Mesodermal cell (in vitro differentiated cells): ENCODE measurements at regions not wholly inside any gene's neighbourhood (a gene's known extent, or its start where the extent isn't known, plus 50 kb on each side); places are given as distances from the start of the nearest gene placed in this dataset.

Experiments
- H3K27ac ChIP-seq: 2 replicates; pipeline ENCODE4 v1.7.0; 2013; ENCODE audit warnings: mild to moderate bottlenecking, low read depth, low read length, moderate library complexity; ENCODE audit not compliant: severe bottlenecking
- H3K36me3 ChIP-seq: 2 replicates; pipeline ENCODE4 v1.7.1; 2013; ENCODE audit warnings: mild to moderate bottlenecking, low read length, moderate library complexity; ENCODE audit not compliant: control insufficient read depth, insufficient read depth
- H3K4me1 ChIP-seq: one replicate; pipeline ENCODE4 v1.7.1; 2013; ENCODE audit warnings: mild to moderate bottlenecking, low read length; ENCODE audit not compliant: insufficient read depth, control insufficient read depth, poor library complexity, severe bottlenecking
- H3K4me3 ChIP-seq: 2 replicates; pipeline ENCODE4 v1.7.0; 2013; ENCODE audit warnings: low read length, control low read depth, mild to moderate bottlenecking; ENCODE audit not compliant: insufficient read depth, poor library complexity, severe bottlenecking; ENCODE audit errors: extremely low read depth
- H3K9me3 ChIP-seq: 2 replicates; pipeline ENCODE4 v1.7.1; 2013; ENCODE audit warnings: mild to moderate bottlenecking, low read length, moderate library complexity; ENCODE audit not compliant: control insufficient read depth
- WGBS, 2 experiments: methylation state at CpG; one replicate each; pipeline ENCODE4 v1.1.5; 2013; ENCODE audit warnings: missing lambda C conversion rate in 2 of 2; ENCODE audit not compliant: insufficient coverage in 2 of 2; 5-methylcytosine and 5-hydroxymethylcytosine counted together

GRCh38 chr15:36499412-36500389 lies 79.7 kb upstream of the CDIN1 start:
- Histone ChIP-seq H3K9me3 (no peaks in the 10 kb centered on the region), H3K4me1 (peaks cover 4% of the 10 kb centered on the region), H3K36me3 (no peaks in the 10 kb centered on the region), H3K27ac (peak overlapping the region; percentile 41), H3K4me3 (no peak overlapping the region)
- 92 to 100% methylated on average over 1 to 3 of the region's 6 CpGs for WGBS, 2 experiments

DNA sequence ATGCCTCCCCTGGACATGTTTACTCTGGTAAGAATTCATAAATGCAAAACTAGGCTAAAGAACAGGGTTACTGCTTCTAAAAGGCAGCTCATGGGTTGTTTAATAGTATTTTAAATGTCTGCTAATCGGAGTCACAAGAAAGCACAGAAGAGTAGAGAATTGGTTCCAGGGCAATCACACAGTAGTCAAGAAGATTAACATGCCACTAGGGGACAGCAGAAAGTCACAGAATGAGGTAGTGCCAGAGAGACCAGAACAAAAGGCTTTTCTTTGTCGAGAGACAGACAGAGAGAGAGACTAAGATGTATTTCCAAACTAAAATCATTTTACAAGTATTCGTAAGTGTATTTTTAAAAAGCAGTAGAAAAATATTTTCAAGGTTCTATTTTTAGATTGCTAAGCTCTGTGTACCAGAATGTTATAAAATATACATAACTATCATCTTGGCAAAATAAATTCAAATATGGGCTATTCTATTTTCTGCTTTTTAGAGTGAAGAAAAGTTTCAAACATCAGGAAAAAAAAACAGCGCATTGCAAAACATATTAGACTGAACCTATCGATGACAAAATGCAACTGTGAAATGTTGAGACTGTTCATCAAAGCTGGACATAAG lies 78.3 kb upstream of the CDIN1 start:
- Histone ChIP-seq H3K27ac (peak overlapping the region; percentile 65), H3K4me3 (no peak overlapping the region), H3K36me3 (no peaks in the 10 kb centered on the region), H3K4me1 (peaks cover 4% of the 10 kb centered on the region), H3K9me3 (no peaks in the 10 kb centered on the region)
- WGBS, 2 experiments: 56 to 63% methylated on average over 3 of the region's 5 CpGs

- Histone ChIP-seq H3K4me1 (peaks cover 4% of the 10 kb centered on the region), H3K27ac (no peak overlapping the region), H3K9me3 (no peaks in the 10 kb centered on the region), H3K36me3 (no peaks in the 10 kb centered on the region), H3K4me3 (no peak overlapping the region)
- 89% methylated on average over 1 of the region's 1 CpG; no CpG with 5 or more reads in 1 of the 2 experiments for WGBS, 2 experiments
Measured at GRCh38 chr15:36502509-36502908, 76.9 kb upstream of the CDIN1 start.

DNA sequence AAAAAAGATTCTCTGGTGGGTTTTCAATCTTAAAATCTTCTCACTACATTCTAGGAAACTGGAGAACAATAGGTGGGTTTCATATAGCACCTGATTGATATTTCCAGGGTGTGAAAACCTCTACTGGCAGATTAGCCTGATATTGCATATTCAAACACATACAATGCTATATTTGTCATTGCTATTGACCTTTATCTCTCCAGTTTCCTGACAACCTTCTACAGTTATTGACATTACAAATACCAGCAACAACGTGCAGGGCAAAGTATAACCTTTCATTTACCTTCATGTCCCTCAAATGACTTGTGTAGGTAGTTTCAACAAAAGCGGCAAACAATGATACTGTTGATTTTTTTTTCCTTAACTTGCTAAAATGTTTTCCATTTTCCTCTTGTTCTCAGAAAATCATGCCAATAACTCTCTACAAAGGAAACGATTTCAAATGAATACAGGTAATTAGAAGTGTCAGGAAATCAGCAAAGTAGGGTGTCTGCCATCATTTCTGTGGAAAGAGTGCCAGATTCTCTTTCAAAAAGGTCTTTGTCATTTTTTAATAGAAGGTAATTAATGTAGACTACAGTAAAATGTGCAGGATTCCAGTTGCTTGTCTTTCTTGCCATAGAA lies 72.6 kb upstream of the CDIN1 start:
- H3K36me3 ChIP-seq: no peaks in the 10 kb centered on the region
- WGBS, 2 experiments: 67% methylated on average over 1 of the region's 3 CpGs; no CpG with 5 or more reads in 1 of the 2 experiments
- no peak overlapping the region for H3K4me3 ChIP-seq
- H3K27ac ChIP-seq: no peak overlapping the region
- no peaks in the 10 kb centered on the region for H3K4me1 ChIP-seq
- no peaks in the 10 kb centered on the region for H3K9me3 ChIP-seq

- H3K4me1 ChIP-seq: no peaks in the 10 kb centered on the region
- H3K36me3 ChIP-seq: no peaks in the 10 kb centered on the region
- 83% methylated on average over 1 of the region's 1 CpG; no CpG with 5 or more reads in 1 of the 2 experiments for WGBS, 2 experiments
- no peaks in the 10 kb centered on the region for H3K9me3 ChIP-seq
- no peak overlapping the region for H3K27ac ChIP-seq
- H3K4me3 ChIP-seq: no peak overlapping the region
Measured at GRCh38 chr15:36507458-36507857, 72.0 kb upstream of the CDIN1 start.

GRCh38 chr15:36511594-36511993 lies 67.8 kb upstream of the CDIN1 start:
- H3K36me3 ChIP-seq: no peaks in the 10 kb centered on the region
- WGBS, 2 experiments: 100% methylated on average over 1 of the region's 3 CpGs; no CpG with 5 or more reads in 1 of the 2 experiments
- no peak overlapping the region for H3K4me3 ChIP-seq
- no peaks in the 10 kb centered on the region for H3K9me3 ChIP-seq
- H3K27ac ChIP-seq: no peak overlapping the region
- H3K4me1 ChIP-seq: no peaks in the 10 kb centered on the region

DNA sequence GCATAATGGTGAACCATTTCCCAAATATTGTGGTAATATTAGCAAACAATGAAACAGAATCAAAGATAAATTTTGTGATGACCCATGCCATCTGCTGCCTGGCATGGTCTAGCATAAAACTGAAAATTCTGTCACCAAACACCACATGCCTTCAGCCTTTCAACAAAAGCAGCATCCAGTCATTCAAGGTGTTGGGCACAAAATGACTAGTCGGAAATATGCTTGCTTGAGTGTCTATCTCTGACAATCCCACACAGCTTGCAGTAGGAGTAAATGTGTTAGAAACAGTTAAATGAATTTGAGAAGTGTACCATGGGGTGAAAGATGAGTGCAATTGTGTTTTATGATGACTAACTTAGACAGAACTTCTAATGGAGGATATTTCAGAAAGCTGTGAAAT lies 61.7 kb upstream of the CDIN1 start:
- WGBS, 2 experiments: 100% methylated on average over 1 of the region's 1 CpG; no CpG with 5 or more reads in 1 of the 2 experiments
- Histone ChIP-seq H3K27ac (no peak overlapping the region), H3K36me3 (no peaks in the 10 kb centered on the region), H3K4me1 (peaks cover 3% of the 10 kb centered on the region), H3K9me3 (no peaks in the 10 kb centered on the region), H3K4me3 (no peak overlapping the region)

GRCh38 chr15:36519067-36519466 lies 60.4 kb upstream of the CDIN1 start:
- Histone ChIP-seq H3K9me3 (no peaks in the 10 kb centered on the region), H3K4me3 (no peak overlapping the region), H3K4me1 (peaks cover 3% of the 10 kb centered on the region), H3K27ac (no peak overlapping the region), H3K36me3 (no peaks in the 10 kb centered on the region)
- 95 to 97% methylated on average over 4 to 6 of the region's 6 CpGs for WGBS, 2 experiments

DNA sequence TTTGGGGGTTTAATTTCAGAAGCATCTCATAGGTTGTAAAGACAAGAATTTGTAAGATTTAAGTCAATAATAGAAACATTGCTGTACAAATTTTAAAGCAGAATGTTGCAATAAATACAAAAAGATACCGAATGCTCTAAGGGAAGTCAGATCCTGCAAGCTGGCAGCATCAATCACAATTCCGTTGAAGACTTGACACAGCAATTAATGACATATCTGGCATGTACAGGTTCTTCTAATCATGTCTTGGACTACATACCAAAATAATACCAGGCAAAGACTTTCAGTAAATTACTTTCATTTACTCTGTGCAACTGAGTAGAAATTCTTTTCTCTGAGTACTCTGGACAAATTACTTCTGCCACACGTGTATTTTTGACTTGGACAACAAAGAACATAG lies 54.0 kb upstream of the CDIN1 start:
- 75 to 100% methylated on average over 1 to 2 of the region's 3 CpGs for whole genome bisulfite sequencing, 2 experiments
- Histone ChIP-seq H3K4me3 (no peak overlapping the region), H3K27ac (no peak overlapping the region)

GRCh38 chr15:36527235-36528162 lies 51.9 kb upstream of the CDIN1 start:
- Histone ChIP-seq H3K9me3 (no peaks in the 10 kb centered on the region), H3K27ac (no peak overlapping the region), H3K4me3 (no peak overlapping the region), H3K4me1 (no peaks in the 10 kb centered on the region), H3K36me3 (no peaks in the 10 kb centered on the region)
- 50 to 54% methylated on average over 2 to 4 of the region's 9 CpGs for WGBS, 2 experiments

More for the DNA sequence above, 54.0 kb upstream of the CDIN1 start:
- Histone ChIP-seq H3K36me3 (no peaks in the 10 kb centered on the region), H3K9me3 (no peaks in the 10 kb centered on the region), H3K4me1 (peaks cover 1% of the 10 kb centered on the region)
